Epithelial cell of proximal tubule (primary cell): ENCODE measurements at regions not wholly inside any gene's neighbourhood (a gene's known extent, or its start where the extent isn't known, plus 50 kb on each side); places are given as distances from the start of the nearest gene placed in this dataset.

Source experiments
- DNase-seq: peaks from one replicate; pipeline ENCODE4 v3.0.0-alpha.2; 2011; ENCODE audit warnings: low read depth
- H3K4me3 ChIP-seq: 2 replicates; pipeline ENCODE4 v1.5.1; 2011; ENCODE audit warnings: low read depth, mild to moderate bottlenecking, low read length
- CTCF ChIP-seq: conservative IDR thresholded peaks from 2 replicates; pipeline ENCODE4 v1.5.1; 2012; ENCODE audit warnings: low read depth, mild to moderate bottlenecking, low read length

GRCh38 chr1:56215771-56216170 lies 363.6 kb downstream of the PLPP3 start:
- no peak for TF ChIP-seq CTCF
- DNase-seq = no peak
- H3K4me3 ChIP-seq = no peak overlapping the region

- DNase-seq = no peak
- H3K4me3 ChIP-seq = no peak overlapping the region
- no peak for TF ChIP-seq CTCF
These were observed 364.3 kb downstream of the PLPP3 start for GRCh38 chr1:56215086-56215485.

- H3K4me3 ChIP-seq = no peak overlapping the region
- no peak for TF ChIP-seq CTCF
- DNase-seq = no peak
These were observed 366.3 kb downstream of the PLPP3 start for GRCh38 chr1:56213068-56213467.

GRCh38 chr1:56212143-56212542 lies 367.2 kb downstream of the PLPP3 start:
- TF ChIP-seq CTCF = no peak
- no peak for DNase-seq
- no peak overlapping the region for H3K4me3 ChIP-seq

- no peak overlapping the region for H3K4me3 ChIP-seq
- no peak for DNase-seq
- TF ChIP-seq CTCF = no peak
These were observed 373.0 kb downstream of the PLPP3 start for GRCh38 chr1:56206391-56206790.

GRCh38 chr1:56204206-56204605 lies 375.2 kb downstream of the PLPP3 start:
- no peak overlapping the region for H3K4me3 ChIP-seq
- DNase-seq = peak; percentile 40
- no peak for TF ChIP-seq CTCF

GRCh38 chr1:56202796-56203492 lies 376.4 kb downstream of the PLPP3 start:
- DNase-seq = no peak
- no peak overlapping the region for H3K4me3 ChIP-seq
- TF ChIP-seq CTCF = no peak
